Activated T-helper 2 cell treated with anti-CD3 and anti-CD28 coated beads, Interferon-gamma antibody, Interleukin-2, Interleukin-4, amounts not matched to agents 10 μg/mL and 5 μg/mL and 100 μg/mL, durations not matched to agents 14 hours and 24 hours and 36 hours (primary cell): ENCODE measurements at regions not wholly inside any gene's neighbourhood (a gene's known extent, or its start where the extent isn't known, plus 50 kb on each side); places are given as distances from the start of the nearest gene placed in this dataset.
A peak's percentile ranks its signal among the peaks of the same experiment; 100 is the strongest.

Experiments
- DNase-seq: peaks from one replicate; pipeline ENCODE4 v3.0.0; 2021; ENCODE audit warnings: low spot score
- H3K27ac Mint-ChIP-seq: one replicate; pipeline ENCODE4 v1.8.0; 2021; ENCODE audit warnings: mixed read lengths
- H3K27me3 Mint-ChIP-seq: one replicate; pipeline ENCODE4 v1.8.0; 2021; ENCODE audit warnings: low read depth, mixed read lengths
- H3K36me3 Mint-ChIP-seq: one replicate; pipeline ENCODE4 v1.8.0; 2021; ENCODE audit warnings: low read depth, mixed read lengths
- H3K4me1 Mint-ChIP-seq: one replicate; pipeline ENCODE4 v1.8.0; 2021; ENCODE audit warnings: low read depth, mixed read lengths
- H3K4me3 Mint-ChIP-seq: one replicate; pipeline ENCODE4 v1.8.0; 2021; ENCODE audit warnings: low read depth, mild to moderate bottlenecking, moderate library complexity, mixed read lengths
- H3K9me3 Mint-ChIP-seq: one replicate; pipeline ENCODE4 v1.8.0; 2021; ENCODE audit warnings: mixed read lengths
- intact Hi-C: fragments of 100-400 bp; cut with micrococcal nuclease; formaldehyde crosslinking; loops from one replicate; pipeline ENCODE4 v1.15.1; 2023

DNA sequence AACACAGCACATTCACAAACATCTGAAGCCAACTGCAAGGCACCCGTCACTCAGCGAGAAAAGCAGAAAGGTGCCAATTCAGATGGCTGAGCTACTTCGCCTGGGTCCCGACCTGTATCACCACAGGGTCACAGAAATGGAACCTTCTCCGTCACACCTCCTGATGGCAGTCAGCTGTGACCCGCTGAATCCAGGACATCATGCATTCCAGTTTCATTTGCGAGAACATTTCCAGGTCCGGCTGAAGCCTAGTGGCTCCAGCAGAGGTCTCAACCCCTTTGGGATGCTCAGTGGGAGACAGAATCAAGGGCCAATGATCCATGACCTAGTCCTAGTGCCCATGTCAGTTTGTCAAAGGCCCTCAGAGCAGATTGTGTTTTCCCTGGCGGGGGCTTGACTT lies 193.6 kb upstream of the KLF14 start:
- Mint-ChIP-seq H3K27me3 (no peaks in the 10 kb centered on the region), H3K36me3 (peaks cover 86% of the 10 kb centered on the region), H3K4me3 (peak overlapping the region; percentile 24), H3K27ac (peak overlapping the region; percentile 93), H3K4me1 (peaks cover 74% of the 10 kb centered on the region), H3K9me3 (no peaks in the 10 kb centered on the region)
- intact Hi-C loops, result no loop called here
- no peak for DNase-seq

DNA sequence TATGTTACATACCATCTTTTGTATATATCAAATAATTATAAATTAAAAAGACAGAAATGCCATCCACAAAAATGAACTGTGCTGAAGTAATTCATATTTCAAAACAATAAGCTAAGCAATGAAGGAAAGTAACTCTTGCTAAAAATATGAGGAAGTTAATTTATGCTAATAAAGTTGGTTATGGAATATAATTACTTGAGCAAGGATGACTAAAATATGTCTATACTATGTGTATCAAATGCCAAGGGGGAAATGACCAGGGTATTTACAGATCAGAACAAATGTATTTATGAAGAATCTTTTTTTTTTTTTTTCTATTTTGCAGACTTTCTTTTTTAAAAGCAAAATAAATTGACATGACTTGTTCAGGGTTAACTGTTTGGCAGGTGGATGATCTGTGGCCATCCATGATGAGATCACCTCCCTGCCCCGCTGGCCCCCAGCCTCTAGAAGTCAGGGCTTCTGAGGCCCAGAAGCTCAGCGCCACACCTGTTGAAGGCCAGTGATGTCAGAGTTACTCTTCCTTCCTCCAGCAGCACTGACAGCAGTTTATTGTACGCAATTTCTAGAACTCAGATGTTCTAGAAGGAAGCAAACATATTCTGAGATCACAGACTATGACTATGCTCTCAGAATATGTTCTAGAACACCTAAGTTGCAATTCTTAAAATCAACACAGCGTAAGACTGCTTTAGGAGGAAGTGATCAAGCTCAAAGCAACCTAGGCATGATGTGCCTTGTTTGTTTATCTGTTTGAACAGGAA lies 196.1 kb upstream of the KLF14 start:
- H3K27ac Mint-ChIP-seq, result peak overlapping the region; percentile 77
- no peaks in the 10 kb centered on the region for H3K9me3 Mint-ChIP-seq
- no peak overlapping the region for H3K4me3 Mint-ChIP-seq
- H3K36me3 Mint-ChIP-seq, result peaks cover 91% of the 10 kb centered on the region
- no peaks in the 10 kb centered on the region for H3K27me3 Mint-ChIP-seq
- no peak for DNase-seq
- H3K4me1 Mint-ChIP-seq, result peaks cover 71% of the 10 kb centered on the region
- intact Hi-C loops, result loop anchor here (1.0 kb wide), 1 partner anchor 9 kb away; no protein-coding TSS in a partner anchor

DNA sequence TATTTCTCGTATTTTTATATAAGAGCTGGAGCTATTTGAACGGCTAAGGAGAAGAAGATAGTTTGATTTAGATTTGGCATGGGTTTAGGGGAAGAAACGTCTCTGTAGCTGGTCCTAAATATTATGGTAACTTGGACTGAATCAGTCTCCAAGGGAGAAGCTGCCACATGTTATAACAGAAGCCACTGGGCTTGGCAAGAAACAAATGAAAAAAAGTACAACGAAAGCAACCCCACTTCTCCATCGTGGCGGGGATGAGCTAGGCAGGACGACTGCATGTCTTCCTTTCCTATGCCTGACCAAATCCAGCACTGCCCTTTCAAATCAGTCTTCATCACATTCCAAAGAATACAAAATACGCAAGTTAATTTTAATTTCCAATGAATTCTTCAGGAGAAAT lies 196.7 kb upstream of the KLF14 start:
- Mint-ChIP-seq H3K4me1 (peaks cover 71% of the 10 kb centered on the region), H3K4me3 (no peak overlapping the region), H3K27ac (peak overlapping the region; percentile 77), H3K27me3 (no peaks in the 10 kb centered on the region), H3K9me3 (no peaks in the 10 kb centered on the region), H3K36me3 (peaks cover 91% of the 10 kb centered on the region)
- intact Hi-C loops, result loop anchor here (1.0 kb wide), 1 partner anchor 9 kb away; no protein-coding TSS in a partner anchor
- no peak for DNase-seq

DNA sequence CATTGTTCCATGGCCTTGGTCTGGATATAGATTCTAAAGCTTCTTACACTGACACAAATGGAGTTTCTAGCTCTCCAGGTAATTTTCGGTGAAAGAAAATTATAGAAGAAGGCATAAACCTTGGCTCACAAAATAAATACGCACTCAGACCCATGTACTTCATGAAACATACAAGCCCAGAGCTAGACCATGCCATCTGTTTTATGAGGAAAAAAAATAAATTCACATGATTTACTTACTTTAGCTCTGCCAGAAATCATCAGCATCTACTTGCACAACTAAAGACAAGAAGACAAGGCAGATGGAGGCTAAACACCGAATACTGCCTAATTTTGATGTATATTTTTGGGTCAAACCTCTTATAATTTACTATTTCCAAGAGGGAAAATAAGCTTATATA lies 197.4 kb upstream of the KLF14 start:
- H3K27me3 Mint-ChIP-seq, result no peaks in the 10 kb centered on the region
- H3K9me3 Mint-ChIP-seq, result no peaks in the 10 kb centered on the region
- peaks cover 91% of the 10 kb centered on the region for H3K36me3 Mint-ChIP-seq
- H3K4me1 Mint-ChIP-seq, result peaks cover 69% of the 10 kb centered on the region
- intact Hi-C loops, result no loop called here
- DNase-seq, result no peak
- peak overlapping the region; percentile 77 for H3K27ac Mint-ChIP-seq
- H3K4me3 Mint-ChIP-seq, result no peak overlapping the region

DNA sequence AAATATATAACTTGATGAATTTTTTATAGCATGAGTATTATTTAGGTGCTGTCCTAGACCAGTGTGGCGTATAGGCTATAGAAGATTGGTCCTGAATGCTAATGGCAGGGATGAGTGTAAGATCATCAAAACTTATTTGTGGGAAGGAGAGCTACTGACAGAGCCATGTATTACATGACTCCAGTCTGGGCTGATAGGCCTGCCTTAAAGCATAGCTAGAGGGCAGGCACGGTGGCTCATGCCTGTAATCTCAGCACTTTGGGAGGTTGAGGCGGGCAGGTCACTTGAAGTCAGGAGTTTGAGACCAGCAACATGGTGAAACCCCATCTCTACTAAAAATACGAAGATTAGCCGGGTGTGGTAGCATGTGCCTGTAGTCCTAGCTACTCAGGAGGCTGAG lies 198.1 kb upstream of the KLF14 start:
- Mint-ChIP-seq H3K4me3 (no peak overlapping the region), H3K4me1 (peaks cover 72% of the 10 kb centered on the region), H3K27me3 (no peaks in the 10 kb centered on the region), H3K27ac (peak overlapping the region; percentile 26), H3K9me3 (no peaks in the 10 kb centered on the region), H3K36me3 (peaks cover 92% of the 10 kb centered on the region)
- no peak for DNase-seq
- intact Hi-C loops, result no loop called here

DNA sequence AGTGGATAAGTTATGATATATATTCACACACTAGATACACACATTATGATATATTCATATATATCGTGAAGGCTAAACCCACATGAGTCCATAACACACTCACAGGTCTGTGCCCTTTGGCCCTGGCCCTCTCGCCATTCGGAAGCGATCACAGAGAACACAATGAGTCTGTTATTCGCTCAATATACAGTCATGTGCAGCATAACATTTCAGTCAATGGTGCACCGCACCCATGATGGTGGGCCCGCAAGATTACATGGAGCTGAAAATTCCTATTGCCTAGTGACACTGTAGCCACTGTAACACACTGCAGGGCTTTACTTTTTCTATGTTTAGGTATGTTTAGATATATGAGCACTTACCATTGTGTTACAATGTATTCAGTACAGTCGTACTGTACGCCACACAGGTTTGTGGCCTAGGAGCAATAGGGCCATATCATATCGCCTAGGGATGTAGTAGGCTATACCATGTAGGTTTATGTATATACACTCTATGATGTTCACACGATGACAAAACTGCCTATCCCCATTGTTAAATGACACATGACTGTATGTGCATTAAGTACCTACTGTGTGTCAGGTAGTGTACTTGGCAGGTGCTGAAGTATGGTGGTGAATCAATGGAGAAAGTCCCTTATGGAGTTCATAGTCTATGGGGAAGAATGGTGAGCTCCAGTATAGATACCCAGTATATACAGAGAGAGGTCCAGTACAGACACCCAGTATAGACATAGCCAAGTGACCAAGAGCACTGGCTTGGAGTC lies 198.8 kb upstream of the KLF14 start:
- no peaks in the 10 kb centered on the region for H3K9me3 Mint-ChIP-seq
- DNase-seq, result no peak
- no peak overlapping the region for H3K27ac Mint-ChIP-seq
- intact Hi-C loops, result no loop called here
- peaks cover 87% of the 10 kb centered on the region for H3K36me3 Mint-ChIP-seq
- H3K4me3 Mint-ChIP-seq, result no peak overlapping the region
- peaks cover 68% of the 10 kb centered on the region for H3K4me1 Mint-ChIP-seq
- no peaks in the 10 kb centered on the region for H3K27me3 Mint-ChIP-seq

DNA sequence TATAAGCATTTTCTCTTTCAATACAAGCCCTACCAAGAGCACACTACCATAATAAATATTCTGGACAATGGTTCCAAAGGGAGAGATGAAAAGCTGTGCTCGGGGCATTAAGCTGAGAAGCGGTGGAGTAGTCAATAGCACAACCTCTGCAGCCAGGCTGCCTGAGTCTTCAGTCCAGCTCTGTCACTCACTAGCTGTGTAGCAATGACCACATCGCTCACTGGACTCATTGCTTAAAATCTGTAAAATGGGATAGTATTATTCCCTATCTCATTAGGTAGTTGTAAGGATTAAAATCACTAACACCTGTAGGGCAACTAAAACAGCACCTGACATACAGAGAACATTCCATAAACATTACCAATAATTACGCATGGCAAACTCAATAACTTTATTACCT lies 199.9 kb upstream of the KLF14 start:
- DNase-seq, result no peak
- Mint-ChIP-seq H3K27ac (peak overlapping the region; percentile 30), H3K27me3 (no peaks in the 10 kb centered on the region), H3K4me1 (peaks cover 65% of the 10 kb centered on the region), H3K4me3 (no peak overlapping the region), H3K36me3 (peaks cover 91% of the 10 kb centered on the region), H3K9me3 (no peaks in the 10 kb centered on the region)
- intact Hi-C loops, result no loop called here

DNA sequence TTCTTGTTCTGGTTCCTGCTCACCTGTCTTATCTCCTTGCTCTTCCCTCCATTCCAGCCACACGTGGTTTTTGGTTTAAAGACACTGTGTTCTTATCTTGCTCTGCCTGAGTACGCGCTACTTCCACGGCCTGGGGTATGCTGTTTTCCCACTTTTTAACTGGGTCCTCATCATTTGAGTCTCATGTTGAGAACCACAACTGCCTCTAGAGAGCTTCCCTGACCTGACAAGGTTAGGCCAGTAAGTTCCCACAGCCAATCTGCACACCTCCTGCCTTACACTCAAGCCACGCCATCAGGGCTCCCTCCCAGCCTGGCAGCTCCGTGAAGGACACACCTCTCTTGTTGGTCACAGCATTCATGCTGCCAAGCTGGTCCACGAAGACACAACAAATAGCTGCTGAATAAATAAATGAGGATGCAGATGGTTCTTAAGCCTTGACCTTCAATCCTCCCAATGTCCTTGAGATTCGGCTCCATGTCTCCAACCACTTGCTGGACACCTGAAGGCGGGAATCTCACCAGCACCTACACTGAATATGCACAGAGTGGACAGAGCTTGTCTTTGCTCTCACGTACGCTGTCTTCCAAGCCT lies 201.7 kb upstream of the KLF14 start:
- Mint-ChIP-seq H3K27me3 (no peaks in the 10 kb centered on the region), H3K4me1 (peaks cover 66% of the 10 kb centered on the region), H3K9me3 (no peaks in the 10 kb centered on the region), H3K4me3 (no peak overlapping the region), H3K27ac (peak overlapping the region; percentile 86), H3K36me3 (peaks cover 91% of the 10 kb centered on the region)
- intact Hi-C loops, result no loop called here
- DNase-seq, result no peak

DNA sequence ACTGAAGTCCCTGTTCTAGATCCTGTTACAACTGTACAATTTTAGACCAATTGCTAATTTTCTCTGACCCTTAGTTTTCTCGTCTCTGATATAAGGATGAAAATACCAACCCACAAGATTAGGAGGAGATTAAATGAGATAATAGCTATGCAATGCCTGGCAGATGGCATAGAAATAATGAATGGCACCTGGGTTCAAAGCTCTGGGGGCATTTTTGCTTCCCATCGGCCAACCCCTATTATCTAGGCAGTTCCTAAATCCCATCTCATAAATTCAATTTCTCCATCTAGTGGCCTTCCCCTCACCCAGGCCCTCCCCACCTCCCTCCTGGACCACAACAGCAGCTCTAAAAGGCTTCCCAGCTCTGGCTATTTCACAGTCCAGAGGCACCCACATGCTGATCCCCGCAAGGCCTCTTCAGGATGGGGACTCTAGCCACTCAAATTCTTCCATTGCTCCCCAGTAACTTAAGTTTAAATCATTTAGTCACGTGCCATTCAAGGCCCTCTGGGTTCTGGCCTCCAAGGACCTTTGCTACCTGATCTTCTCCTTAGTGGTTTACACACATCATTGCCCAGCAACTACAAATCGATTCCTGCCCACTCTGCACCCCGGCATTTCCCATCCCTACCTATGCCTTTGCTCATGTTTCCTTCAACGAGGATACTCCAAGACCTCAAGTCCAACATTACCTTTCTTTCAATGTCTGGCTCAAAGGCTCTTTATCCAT lies 202.4 kb upstream of the KLF14 start:
- intact Hi-C loops, result no loop called here
- peaks cover 69% of the 10 kb centered on the region for H3K4me1 Mint-ChIP-seq
- no peaks in the 10 kb centered on the region for H3K9me3 Mint-ChIP-seq
- H3K27me3 Mint-ChIP-seq, result no peaks in the 10 kb centered on the region
- peaks cover 91% of the 10 kb centered on the region for H3K36me3 Mint-ChIP-seq
- H3K4me3 Mint-ChIP-seq, result no peak overlapping the region
- peak overlapping the region; percentile 86 for H3K27ac Mint-ChIP-seq
- DNase-seq, result no peak

DNA sequence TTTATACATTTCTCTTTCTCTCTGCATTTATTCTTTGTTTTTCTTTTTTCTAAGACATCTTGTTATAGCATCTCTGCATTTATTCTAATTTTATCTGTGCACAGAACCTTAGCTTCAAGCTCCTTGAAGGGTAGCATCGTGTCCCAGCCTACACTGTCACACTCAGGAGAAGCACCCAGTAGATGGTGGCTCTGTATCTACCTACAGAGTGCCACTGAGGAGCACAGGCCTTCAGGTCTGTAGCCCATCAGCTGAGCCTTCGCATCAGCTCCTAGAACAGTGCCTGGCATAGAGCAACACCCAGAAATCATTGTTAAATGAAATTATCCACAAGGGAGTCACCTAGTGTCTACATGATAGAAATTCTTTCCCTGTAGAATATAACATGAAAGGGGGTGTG lies 203.0 kb upstream of the KLF14 start:
- peaks cover 91% of the 10 kb centered on the region for H3K36me3 Mint-ChIP-seq
- no peaks in the 10 kb centered on the region for H3K9me3 Mint-ChIP-seq
- DNase-seq, result no peak
- peak overlapping the region; percentile 78 for H3K27ac Mint-ChIP-seq
- intact Hi-C loops, result no loop called here
- H3K4me1 Mint-ChIP-seq, result peaks cover 71% of the 10 kb centered on the region
- no peaks in the 10 kb centered on the region for H3K27me3 Mint-ChIP-seq
- no peak overlapping the region for H3K4me3 Mint-ChIP-seq

DNA sequence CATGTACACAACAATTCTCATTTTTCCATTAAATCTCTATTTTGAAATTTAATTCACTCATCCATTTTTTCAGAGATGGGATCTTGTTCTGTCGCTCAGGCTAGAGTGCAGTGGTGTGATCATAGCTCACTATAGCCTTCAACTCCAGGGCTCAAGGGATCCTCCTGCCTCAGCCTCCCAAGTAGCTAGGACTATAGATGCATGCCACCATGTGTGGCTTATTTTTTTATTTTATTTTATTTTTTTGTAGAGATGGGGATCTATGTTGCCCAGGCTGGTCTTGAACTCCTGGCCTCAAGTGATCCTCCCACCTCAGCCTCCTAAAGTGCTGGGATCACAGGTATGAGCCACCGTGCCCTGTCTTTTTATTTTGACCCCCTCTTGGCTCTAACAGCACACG lies 203.8 kb upstream of the KLF14 start:
- Mint-ChIP-seq H3K4me1 (peaks cover 76% of the 10 kb centered on the region), H3K9me3 (no peaks in the 10 kb centered on the region), H3K36me3 (peaks cover 92% of the 10 kb centered on the region), H3K4me3 (no peak overlapping the region), H3K27ac (peak overlapping the region; percentile 57), H3K27me3 (no peaks in the 10 kb centered on the region)
- intact Hi-C loops, result no loop called here
- DNase-seq, result no peak

DNA sequence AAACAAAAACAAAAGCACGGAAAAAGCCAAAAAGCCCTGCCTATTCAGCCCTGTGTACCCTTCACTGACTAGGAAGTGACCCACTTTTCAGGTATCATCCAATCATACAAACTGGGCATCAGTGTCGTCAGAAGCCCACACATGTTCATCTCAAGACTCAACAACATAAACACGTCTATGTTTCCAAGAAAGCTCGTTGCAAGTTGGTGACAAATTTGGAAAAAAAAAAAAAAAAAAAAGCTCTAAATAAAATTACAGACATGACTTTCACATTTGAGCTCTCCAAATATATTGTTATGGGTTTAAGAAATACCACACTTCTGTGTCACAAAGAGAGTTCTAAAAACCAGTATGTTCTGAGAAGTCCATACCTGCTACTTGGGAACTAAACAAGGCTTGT lies 204.7 kb upstream of the KLF14 start:
- H3K4me1 Mint-ChIP-seq, result peaks cover 80% of the 10 kb centered on the region
- no peak for DNase-seq

More for the DNA sequence above, 204.7 kb upstream of the KLF14 start:
- intact Hi-C loops, result loop anchor here (1.0 kb wide), 1 partner anchor 8 kb away; no protein-coding TSS in a partner anchor
- Mint-ChIP-seq H3K36me3 (peaks cover 92% of the 10 kb centered on the region), H3K4me3 (no peak overlapping the region), H3K9me3 (no peaks in the 10 kb centered on the region), H3K27me3 (no peaks in the 10 kb centered on the region), H3K27ac (peak overlapping the region; percentile 57)
